HEK293 (cell line): ENCODE measurements at regions not wholly inside any gene's neighbourhood (a gene's known extent, or its start where the extent isn't known, plus 50 kb on each side); places are given as distances from the start of the nearest gene placed in this dataset.

Experiments
- CTCF ChIA-PET: fragments of 350-600 bp; formaldehyde crosslinking; extraction: SDS; loops from one replicate; lab custom pipeline; 2021; ENCODE audit warnings: antibody characterized with exemption; lab: Yijun Ruan, JAX
- POLR2A ChIA-PET: fragments of 300-600 bp; formaldehyde crosslinking; extraction: SDS; loops from one replicate; lab custom pipeline; 2020; ENCODE audit warnings: antibody characterized with exemption, inconsistent platforms; lab: Yijun Ruan, JAX
- H3K27ac ChIP-seq: fragments of 200-500 bp; sonication (Bioruptor generic); 2 replicates; pipeline ENCODE4 v1.5.1; 2014; ENCODE audit warnings: low read depth, low read length, control low read depth, inconsistent platforms; ENCODE audit errors: extremely low read depth
- H3K36me3 ChIP-seq, 2 experiments: fragments of 200-500 bp in 1 of 2; sonication (Bioruptor generic) in 1 of 2; 1 replicate in 1 of 2; 2 replicates in 1 of 2; pipeline ENCODE4 v1.5.1; 2014 to 2017; ENCODE audit warnings: inconsistent platforms in 2 of 2, low read length in 2 of 2; ENCODE audit not compliant: control insufficient read depth in 2 of 2, insufficient read depth in 1 of 2
- H3K4me1 ChIP-seq: fragments of 200-500 bp; sonication (Bioruptor generic); 2 replicates; pipeline ENCODE4 v1.5.1; 2014; ENCODE audit warnings: mild to moderate bottlenecking, low read length, inconsistent platforms; ENCODE audit not compliant: control insufficient read depth, insufficient read depth
- H3K4me3 ChIP-seq: 2 replicates; pipeline ENCODE4 v1.5.1; 2011; ENCODE audit warnings: low read depth, mild to moderate bottlenecking, control low read depth, low read length, moderate library complexity
- H3K9me3 ChIP-seq: fragments of 200-500 bp; sonication (Bioruptor generic); 2 replicates; pipeline ENCODE4 v1.5.1; 2014; ENCODE audit warnings: low read depth, low read length, inconsistent platforms; ENCODE audit not compliant: control insufficient read depth, insufficient read depth
- BCL11A ChIP-seq: fragments of 450-650 bp; formaldehyde crosslinking; IDR thresholded peaks from 2 replicates; pipeline ENCODE4 v1.5.1; 2016; ENCODE audit warnings: low read depth, missing biosample characterization, missing genetic modification characterization
- FEZF1 ChIP-seq: fragments of 450-650 bp; formaldehyde crosslinking; IDR thresholded peaks from 2 replicates; pipeline ENCODE4 v1.5.1; 2016; ENCODE audit warnings: missing biosample characterization, missing genetic modification characterization
- GLI4 ChIP-seq: fragments of 450-650 bp; formaldehyde crosslinking; IDR thresholded peaks from 2 replicates; pipeline ENCODE4 v1.5.1; 2016; ENCODE audit warnings: missing biosample characterization, missing genetic modification characterization
- HOXD13 ChIP-seq: sonication (generic); formaldehyde crosslinking; IDR thresholded peaks from 2 replicates; pipeline ENCODE4 v1.8.0; 2022; ENCODE audit warnings: missing genetic modification reagents, borderline replicate concordance
- KLF10 ChIP-seq: fragments of 450-650 bp; IDR thresholded peaks from 2 replicates; pipeline ENCODE4 v1.5.1; 2018; ENCODE audit warnings: missing biosample characterization, mild to moderate bottlenecking, missing genetic modification characterization
- KLF16 ChIP-seq: fragments of 450-650 bp; formaldehyde crosslinking; IDR thresholded peaks from 2 replicates; pipeline ENCODE4 v1.5.1; 2017; ENCODE audit warnings: missing biosample characterization, missing genetic modification characterization
- MYNN ChIP-seq: fragments of 450-650 bp; formaldehyde crosslinking; IDR thresholded peaks from 2 replicates; pipeline ENCODE4 v1.5.1; 2016; ENCODE audit warnings: missing biosample characterization, missing genetic modification characterization, borderline replicate concordance
- OSR2 ChIP-seq: fragments of 450-650 bp; formaldehyde crosslinking; IDR thresholded peaks from 2 replicates; pipeline ENCODE4 v1.5.1; 2016; ENCODE audit warnings: missing biosample characterization, missing genetic modification characterization
- REPIN1 ChIP-seq: fragments of 450-650 bp; formaldehyde crosslinking; IDR thresholded peaks from 2 replicates; pipeline ENCODE4 v1.5.1; 2017; ENCODE audit warnings: missing biosample characterization, missing genetic modification characterization, low read depth
- ZFHX2 ChIP-seq: fragments of 450-650 bp; formaldehyde crosslinking; conservative IDR thresholded peaks from 2 replicates; pipeline ENCODE4 v1.5.1; 2016; ENCODE audit warnings: missing biosample characterization, missing genetic modification characterization
- ZNF132 ChIP-seq: fragments of 450-650 bp; formaldehyde crosslinking; IDR thresholded peaks from 2 replicates; pipeline ENCODE4 v1.5.1; 2017; ENCODE audit warnings: missing biosample characterization, missing genetic modification characterization, borderline replicate concordance
- ZNF140 ChIP-seq: fragments of 450-650 bp; formaldehyde crosslinking; IDR thresholded peaks from 2 replicates; pipeline ENCODE4 v1.5.1; 2016; ENCODE audit warnings: missing biosample characterization, missing genetic modification characterization
- ZNF174 ChIP-seq: fragments of 450-650 bp; formaldehyde crosslinking; IDR thresholded peaks from 2 replicates; pipeline ENCODE4 v1.5.0; 2017; ENCODE audit warnings: missing biosample characterization, mild to moderate bottlenecking, missing genetic modification characterization
- ZNF211 ChIP-seq: fragments of 450-650 bp; formaldehyde crosslinking; IDR thresholded peaks from 2 replicates; pipeline ENCODE4 v1.5.1; 2016; ENCODE audit warnings: low read depth, missing biosample characterization, missing genetic modification characterization
- ZNF266 ChIP-seq: fragments of 450-650 bp; formaldehyde crosslinking; IDR thresholded peaks from 2 replicates; pipeline ENCODE4 v1.5.1; 2016; ENCODE audit warnings: missing biosample characterization, missing genetic modification characterization, low read depth
- ZNF501 ChIP-seq: fragments of 450-650 bp; formaldehyde crosslinking; IDR thresholded peaks from 2 replicates; pipeline ENCODE4 v1.5.1; 2016; ENCODE audit warnings: missing biosample characterization, missing genetic modification characterization
- ZNF621 ChIP-seq: fragments of 450-650 bp; formaldehyde crosslinking; IDR thresholded peaks from 2 replicates; pipeline ENCODE4 v1.5.1; 2017; ENCODE audit warnings: missing biosample characterization, missing genetic modification characterization
- ZNF670 ChIP-seq: fragments of 450-650 bp; formaldehyde crosslinking; IDR thresholded peaks from 2 replicates; pipeline ENCODE4 v1.5.1; 2016; ENCODE audit warnings: missing biosample characterization, missing genetic modification characterization, low read depth
- ZNF830 ChIP-seq: fragments of 450-650 bp; IDR thresholded peaks from 2 replicates; pipeline ENCODE4 v1.5.0; 2018; ENCODE audit warnings: missing biosample characterization, missing genetic modification characterization, low read depth, mild to moderate bottlenecking, moderate library complexity
- ZNF837 ChIP-seq: fragments of 450-650 bp; formaldehyde crosslinking; IDR thresholded peaks from 2 replicates; pipeline ENCODE4 v1.5.1; 2016; ENCODE audit warnings: missing biosample characterization, missing genetic modification characterization
- TF ChIP-seq, protein P1 (sequence below): fragments of 450-650 bp; formaldehyde crosslinking; IDR thresholded peaks from 2 replicates; pipeline ENCODE4; 2016; ENCODE audit warnings: missing biosample characterization, missing genetic modification characterization
- TF ChIP-seq, protein P2 (sequence below): fragments of 450-650 bp; formaldehyde crosslinking; IDR thresholded peaks from 2 replicates; pipeline ENCODE4 v1.5.1; 2016; ENCODE audit warnings: missing biosample characterization, missing genetic modification characterization
- TF ChIP-seq, protein P3 (sequence below): fragments of 450-650 bp; formaldehyde crosslinking; IDR thresholded peaks from 2 replicates; pipeline ENCODE4 v1.5.1; 2016; ENCODE audit warnings: missing biosample characterization, missing genetic modification characterization
- TF ChIP-seq, protein P4 (sequence below): fragments of 450-650 bp; formaldehyde crosslinking; IDR thresholded peaks from 2 replicates; pipeline ENCODE4 v1.5.1; 2016; ENCODE audit warnings: missing biosample characterization, missing genetic modification characterization, borderline replicate concordance
- TF ChIP-seq, protein P5 (sequence below): fragments of 450-650 bp; formaldehyde crosslinking; optimal IDR thresholded peaks from 2 replicates; pipeline ENCODE3; 2016; ENCODE audit warnings: missing biosample characterization, mild to moderate bottlenecking, missing genetic modification characterization
- TF ChIP-seq, protein P6 (sequence below): fragments of 450-650 bp; formaldehyde crosslinking; IDR thresholded peaks from 2 replicates; pipeline ENCODE4 v1.5.0; 2017; ENCODE audit warnings: missing biosample characterization, missing genetic modification characterization, borderline replicate concordance

DNA sequence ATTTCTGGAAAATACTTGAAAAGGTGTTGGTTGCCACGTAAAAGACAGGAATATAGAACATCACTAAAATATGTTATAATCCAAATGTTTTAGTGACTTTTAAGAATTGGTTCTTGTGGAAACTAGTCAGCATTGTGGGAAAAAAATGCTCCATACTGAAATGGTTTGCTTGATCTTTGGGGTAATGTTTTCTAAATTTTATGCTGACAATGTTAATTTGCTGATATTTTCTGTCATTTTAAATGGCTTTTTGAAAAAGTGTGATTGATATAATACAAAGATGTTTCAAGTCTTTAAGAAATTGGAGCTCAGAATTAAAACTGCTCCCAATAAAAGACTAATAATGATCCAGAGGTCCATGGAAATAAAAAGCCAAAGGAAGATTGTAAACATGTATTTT, 610.9 kb downstream of the ADGRL2 start:
- H3K27ac ChIP-seq, result no peak overlapping the region
- H3K4me1 ChIP-seq, result no peaks in the 10 kb centered on the region
- POLR2A ChIA-PET, result no interaction called here
- no peaks in the 10 kb centered on the region for H3K36me3 ChIP-seq
- no peak overlapping the region for H3K4me3 ChIP-seq
- TF ChIP-seq ZNF670 (tag by site-specific recombination) (no peak), GLI4 (tag by site-specific recombination) (no peak), ZNF140 (tag by site-specific recombination) (no peak), REPIN1 (tag by site-specific recombination) (no peak), ZNF501 (tag by site-specific recombination) (no peak), KLF16 (tag by site-specific recombination) (no peak), ZNF837 (tag by site-specific recombination) (no peak), FEZF1 (no peak), BCL11A (no peak)
- TF ChIP-seq, protein P1, sequence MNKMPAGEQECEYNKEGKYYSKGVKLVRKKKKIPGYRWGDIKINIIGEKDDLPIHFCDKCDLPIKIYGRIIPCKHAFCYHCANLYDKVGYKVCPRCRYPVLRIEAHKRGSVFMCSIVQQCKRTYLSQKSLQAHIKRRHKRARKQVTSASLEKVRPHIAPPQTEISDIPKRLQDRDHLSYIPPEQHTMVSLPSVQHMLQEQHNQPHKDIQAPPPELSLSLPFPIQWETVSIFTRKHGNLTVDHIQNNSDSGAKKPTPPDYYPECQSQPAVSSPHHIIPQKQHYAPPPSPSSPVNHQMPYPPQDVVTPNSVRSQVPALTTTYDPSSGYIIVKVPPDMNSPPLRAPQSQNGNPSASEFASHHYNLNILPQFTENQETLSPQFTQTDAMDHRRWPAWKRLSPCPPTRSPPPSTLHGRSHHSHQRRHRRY (tag by site-specific recombination), result no peak
- TF ChIP-seq, protein P2, sequence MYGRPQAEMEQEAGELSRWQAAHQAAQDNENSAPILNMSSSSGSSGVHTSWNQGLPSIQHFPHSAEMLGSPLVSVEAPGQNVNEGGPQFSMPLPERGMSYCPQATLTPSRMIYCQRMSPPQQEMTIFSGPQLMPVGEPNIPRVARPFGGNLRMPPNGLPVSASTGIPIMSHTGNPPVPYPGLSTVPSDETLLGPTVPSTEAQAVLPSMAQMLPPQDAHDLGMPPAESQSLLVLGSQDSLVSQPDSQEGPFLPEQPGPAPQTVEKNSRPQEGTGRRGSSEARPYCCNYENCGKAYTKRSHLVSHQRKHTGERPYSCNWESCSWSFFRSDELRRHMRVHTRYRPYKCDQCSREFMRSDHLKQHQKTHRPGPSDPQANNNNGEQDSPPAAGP (tag by site-specific recombination), result no peak
- H3K9me3 ChIP-seq, result no peaks in the 10 kb centered on the region
- CTCF ChIA-PET, result no interaction called here

DNA sequence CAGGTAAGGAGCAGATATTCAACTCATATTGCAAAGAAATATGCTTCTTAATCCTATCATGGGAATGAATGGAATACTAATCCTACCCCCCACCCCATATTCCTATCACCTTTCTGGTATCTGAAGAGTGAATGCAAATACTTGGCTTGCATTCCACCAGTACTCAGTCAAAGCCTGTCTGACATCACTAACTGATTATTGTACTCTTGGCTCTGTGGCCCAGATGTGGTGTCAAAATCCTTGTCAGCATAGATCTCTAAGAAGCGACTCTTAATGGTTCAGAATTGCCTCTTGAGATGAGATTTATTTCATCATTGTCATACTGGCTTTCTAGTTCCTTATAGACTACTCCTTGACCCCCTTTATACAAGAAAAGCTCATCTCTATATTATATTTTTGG, 604.6 kb downstream of the ADGRL2 start:
- ChIA-PET POLR2A (no interaction called here), CTCF (no interaction called here)
- H3K36me3 ChIP-seq, result no peaks in the 10 kb centered on the region
- no peaks in the 10 kb centered on the region for H3K9me3 ChIP-seq
- no peaks in the 10 kb centered on the region for H3K4me1 ChIP-seq
- H3K27ac ChIP-seq, result no peak overlapping the region
- H3K4me3 ChIP-seq, result no peak overlapping the region
- TF ChIP-seq ZNF266 (no peak), ZNF132 (tag by site-specific recombination) (no peak), ZNF830 (tag by site-specific recombination) (no peak), MYNN (tag by site-specific recombination) (no peak), ZNF621 (no peak), HOXD13 (no peak), OSR2 (tag by site-specific recombination) (no peak), ZNF174 (tag by site-specific recombination) (no peak), KLF10 (tag by site-specific recombination) (no peak), ZFHX2 (tag by site-specific recombination) (no peak), ZNF211 (tag by site-specific recombination) (no peak)
- TF ChIP-seq, protein P3, sequence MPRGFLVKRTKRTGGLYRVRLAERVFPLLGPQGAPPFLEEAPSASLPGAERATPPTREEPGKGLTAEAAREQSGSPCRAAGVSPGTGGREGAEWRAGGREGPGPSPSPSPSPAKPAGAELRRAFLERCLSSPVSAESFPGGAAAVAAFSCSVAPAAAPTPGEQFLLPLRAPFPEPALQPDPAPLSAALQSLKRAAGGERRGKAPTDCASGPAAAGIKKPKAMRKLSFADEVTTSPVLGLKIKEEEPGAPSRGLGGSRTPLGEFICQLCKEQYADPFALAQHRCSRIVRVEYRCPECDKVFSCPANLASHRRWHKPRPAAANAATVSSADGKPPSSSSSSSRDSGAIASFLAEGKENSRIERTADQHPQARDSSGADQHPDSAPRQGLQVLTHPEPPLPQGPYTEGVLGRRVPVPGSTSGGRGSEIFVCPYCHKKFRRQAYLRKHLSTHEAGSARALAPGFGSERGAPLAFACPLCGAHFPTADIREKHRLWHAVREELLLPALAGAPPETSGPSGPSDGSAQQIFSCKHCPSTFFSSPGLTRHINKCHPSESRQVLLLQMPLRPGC (tag by site-specific recombination), result no peak
- TF ChIP-seq, protein P4, sequence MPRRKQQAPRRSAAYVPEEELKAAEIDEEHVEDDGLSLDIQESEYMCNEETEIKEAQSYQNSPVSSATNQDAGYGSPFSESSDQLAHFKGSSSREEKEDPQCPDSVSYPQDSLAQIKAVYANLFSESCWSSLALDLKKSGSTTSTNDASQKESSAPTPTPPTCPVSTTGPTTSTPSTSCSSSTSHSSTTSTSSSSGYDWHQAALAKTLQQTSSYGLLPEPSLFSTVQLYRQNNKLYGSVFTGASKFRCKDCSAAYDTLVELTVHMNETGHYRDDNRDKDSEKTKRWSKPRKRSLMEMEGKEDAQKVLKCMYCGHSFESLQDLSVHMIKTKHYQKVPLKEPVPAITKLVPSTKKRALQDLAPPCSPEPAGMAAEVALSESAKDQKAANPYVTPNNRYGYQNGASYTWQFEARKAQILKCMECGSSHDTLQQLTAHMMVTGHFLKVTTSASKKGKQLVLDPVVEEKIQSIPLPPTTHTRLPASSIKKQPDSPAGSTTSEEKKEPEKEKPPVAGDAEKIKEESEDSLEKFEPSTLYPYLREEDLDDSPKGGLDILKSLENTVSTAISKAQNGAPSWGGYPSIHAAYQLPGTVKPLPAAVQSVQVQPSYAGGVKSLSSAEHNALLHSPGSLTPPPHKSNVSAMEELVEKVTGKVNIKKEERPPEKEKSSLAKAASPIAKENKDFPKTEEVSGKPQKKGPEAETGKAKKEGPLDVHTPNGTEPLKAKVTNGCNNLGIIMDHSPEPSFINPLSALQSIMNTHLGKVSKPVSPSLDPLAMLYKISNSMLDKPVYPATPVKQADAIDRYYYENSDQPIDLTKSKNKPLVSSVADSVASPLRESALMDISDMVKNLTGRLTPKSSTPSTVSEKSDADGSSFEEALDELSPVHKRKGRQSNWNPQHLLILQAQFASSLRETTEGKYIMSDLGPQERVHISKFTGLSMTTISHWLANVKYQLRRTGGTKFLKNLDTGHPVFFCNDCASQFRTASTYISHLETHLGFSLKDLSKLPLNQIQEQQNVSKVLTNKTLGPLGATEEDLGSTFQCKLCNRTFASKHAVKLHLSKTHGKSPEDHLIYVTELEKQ (tag by site-specific recombination), result no peak
- TF ChIP-seq, protein P5, sequence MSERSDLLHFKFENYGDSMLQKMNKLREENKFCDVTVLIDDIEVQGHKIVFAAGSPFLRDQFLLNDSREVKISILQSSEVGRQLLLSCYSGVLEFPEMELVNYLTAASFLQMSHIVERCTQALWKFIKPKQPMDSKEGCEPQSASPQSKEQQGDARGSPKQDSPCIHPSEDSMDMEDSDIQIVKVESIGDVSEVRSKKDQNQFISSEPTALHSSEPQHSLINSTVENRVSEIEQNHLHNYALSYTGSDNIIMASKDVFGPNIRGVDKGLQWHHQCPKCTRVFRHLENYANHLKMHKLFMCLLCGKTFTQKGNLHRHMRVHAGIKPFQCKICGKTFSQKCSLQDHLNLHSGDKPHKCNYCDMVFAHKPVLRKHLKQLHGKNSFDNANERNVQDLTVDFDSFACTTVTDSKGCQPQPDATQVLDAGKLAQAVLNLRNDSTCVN, result no peak
- TF ChIP-seq, protein P6, sequence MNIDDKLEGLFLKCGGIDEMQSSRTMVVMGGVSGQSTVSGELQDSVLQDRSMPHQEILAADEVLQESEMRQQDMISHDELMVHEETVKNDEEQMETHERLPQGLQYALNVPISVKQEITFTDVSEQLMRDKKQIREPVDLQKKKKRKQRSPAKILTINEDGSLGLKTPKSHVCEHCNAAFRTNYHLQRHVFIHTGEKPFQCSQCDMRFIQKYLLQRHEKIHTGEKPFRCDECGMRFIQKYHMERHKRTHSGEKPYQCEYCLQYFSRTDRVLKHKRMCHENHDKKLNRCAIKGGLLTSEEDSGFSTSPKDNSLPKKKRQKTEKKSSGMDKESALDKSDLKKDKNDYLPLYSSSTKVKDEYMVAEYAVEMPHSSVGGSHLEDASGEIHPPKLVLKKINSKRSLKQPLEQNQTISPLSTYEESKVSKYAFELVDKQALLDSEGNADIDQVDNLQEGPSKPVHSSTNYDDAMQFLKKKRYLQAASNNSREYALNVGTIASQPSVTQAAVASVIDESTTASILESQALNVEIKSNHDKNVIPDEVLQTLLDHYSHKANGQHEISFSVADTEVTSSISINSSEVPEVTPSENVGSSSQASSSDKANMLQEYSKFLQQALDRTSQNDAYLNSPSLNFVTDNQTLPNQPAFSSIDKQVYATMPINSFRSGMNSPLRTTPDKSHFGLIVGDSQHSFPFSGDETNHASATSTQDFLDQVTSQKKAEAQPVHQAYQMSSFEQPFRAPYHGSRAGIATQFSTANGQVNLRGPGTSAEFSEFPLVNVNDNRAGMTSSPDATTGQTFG (tag by site-specific recombination), result no peak
